HL-60 (cell line): ENCODE measurements at regions not wholly inside any gene's neighbourhood (a gene's known extent, or its start where the extent isn't known, plus 50 kb on each side); places are given as distances from the start of the nearest gene placed in this dataset.

Source experiments
- DNase-seq, 2 experiments: peaks; one replicate each; pipeline ENCODE4 v3.0.0-alpha.2; 2010 to 2020; ENCODE audit warnings: low read depth in 1 of 2, low spot score in 1 of 2
- H3K27ac ChIP-seq: fragments of 250-450 bp; sonication (Bioruptor Pico); replicated peaks from 2 replicates; pipeline ENCODE4 v1.5.1; 2020; ENCODE audit warnings: mild to moderate bottlenecking, moderate library complexity
- H3K27me3 ChIP-seq: fragments of 250-450 bp; sonication (Bioruptor Pico); 2 replicates; pipeline ENCODE4 v1.5.1; 2021; ENCODE audit warnings: mild to moderate bottlenecking, moderate library complexity; ENCODE audit not compliant: insufficient read depth, poor library complexity, severe bottlenecking
- H3K4me3 ChIP-seq: replicated peaks from 2 replicates; pipeline ENCODE4 v1.5.1; 2011; ENCODE audit warnings: mild to moderate bottlenecking, control low read depth, low read length; ENCODE audit not compliant: insufficient read depth
- GABPA ChIP-seq: IDR thresholded peaks from 2 replicates; pipeline ENCODE4 v1.6.1; 2012; ENCODE audit warnings: low read depth
- POLR2AphosphoS5 ChIP-seq: IDR thresholded peaks from 2 replicates; pipeline ENCODE4 v1.6.1; 2012; ENCODE audit warnings: low read depth
- SPI1 ChIP-seq: IDR thresholded peaks from 2 replicates; pipeline ENCODE4 v1.6.1; 2012; ENCODE audit warnings: low read depth, mild to moderate bottlenecking, borderline replicate concordance
- TF ChIP-seq, protein P1 (sequence below): IDR thresholded peaks from one replicate; pipeline ENCODE4 v1.5.1; 2011; ENCODE audit warnings: low read length, control low read depth, inconsistent platforms; ENCODE audit not compliant: insufficient read depth
- TF ChIP-seq, protein P2 (sequence below): IDR thresholded peaks from 2 replicates; pipeline ENCODE4 v1.6.1; 2012; ENCODE audit warnings: low read depth; ENCODE audit not compliant: insufficient replicate concordance

- Histone ChIP-seq H3K27me3 (peaks cover 3% of the 10 kb centered on the region), H3K27ac (no peak overlapping the region), H3K4me3 (no peak overlapping the region)
- no peak for TF ChIP-seq GABPA
- TF ChIP-seq SPI1 = no peak
- TF ChIP-seq POLR2AphosphoS5 = no peak
- TF ChIP-seq, protein P1, sequence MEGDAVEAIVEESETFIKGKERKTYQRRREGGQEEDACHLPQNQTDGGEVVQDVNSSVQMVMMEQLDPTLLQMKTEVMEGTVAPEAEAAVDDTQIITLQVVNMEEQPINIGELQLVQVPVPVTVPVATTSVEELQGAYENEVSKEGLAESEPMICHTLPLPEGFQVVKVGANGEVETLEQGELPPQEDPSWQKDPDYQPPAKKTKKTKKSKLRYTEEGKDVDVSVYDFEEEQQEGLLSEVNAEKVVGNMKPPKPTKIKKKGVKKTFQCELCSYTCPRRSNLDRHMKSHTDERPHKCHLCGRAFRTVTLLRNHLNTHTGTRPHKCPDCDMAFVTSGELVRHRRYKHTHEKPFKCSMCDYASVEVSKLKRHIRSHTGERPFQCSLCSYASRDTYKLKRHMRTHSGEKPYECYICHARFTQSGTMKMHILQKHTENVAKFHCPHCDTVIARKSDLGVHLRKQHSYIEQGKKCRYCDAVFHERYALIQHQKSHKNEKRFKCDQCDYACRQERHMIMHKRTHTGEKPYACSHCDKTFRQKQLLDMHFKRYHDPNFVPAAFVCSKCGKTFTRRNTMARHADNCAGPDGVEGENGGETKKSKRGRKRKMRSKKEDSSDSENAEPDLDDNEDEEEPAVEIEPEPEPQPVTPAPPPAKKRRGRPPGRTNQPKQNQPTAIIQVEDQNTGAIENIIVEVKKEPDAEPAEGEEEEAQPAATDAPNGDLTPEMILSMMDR = no peak
- TF ChIP-seq, protein P2, sequence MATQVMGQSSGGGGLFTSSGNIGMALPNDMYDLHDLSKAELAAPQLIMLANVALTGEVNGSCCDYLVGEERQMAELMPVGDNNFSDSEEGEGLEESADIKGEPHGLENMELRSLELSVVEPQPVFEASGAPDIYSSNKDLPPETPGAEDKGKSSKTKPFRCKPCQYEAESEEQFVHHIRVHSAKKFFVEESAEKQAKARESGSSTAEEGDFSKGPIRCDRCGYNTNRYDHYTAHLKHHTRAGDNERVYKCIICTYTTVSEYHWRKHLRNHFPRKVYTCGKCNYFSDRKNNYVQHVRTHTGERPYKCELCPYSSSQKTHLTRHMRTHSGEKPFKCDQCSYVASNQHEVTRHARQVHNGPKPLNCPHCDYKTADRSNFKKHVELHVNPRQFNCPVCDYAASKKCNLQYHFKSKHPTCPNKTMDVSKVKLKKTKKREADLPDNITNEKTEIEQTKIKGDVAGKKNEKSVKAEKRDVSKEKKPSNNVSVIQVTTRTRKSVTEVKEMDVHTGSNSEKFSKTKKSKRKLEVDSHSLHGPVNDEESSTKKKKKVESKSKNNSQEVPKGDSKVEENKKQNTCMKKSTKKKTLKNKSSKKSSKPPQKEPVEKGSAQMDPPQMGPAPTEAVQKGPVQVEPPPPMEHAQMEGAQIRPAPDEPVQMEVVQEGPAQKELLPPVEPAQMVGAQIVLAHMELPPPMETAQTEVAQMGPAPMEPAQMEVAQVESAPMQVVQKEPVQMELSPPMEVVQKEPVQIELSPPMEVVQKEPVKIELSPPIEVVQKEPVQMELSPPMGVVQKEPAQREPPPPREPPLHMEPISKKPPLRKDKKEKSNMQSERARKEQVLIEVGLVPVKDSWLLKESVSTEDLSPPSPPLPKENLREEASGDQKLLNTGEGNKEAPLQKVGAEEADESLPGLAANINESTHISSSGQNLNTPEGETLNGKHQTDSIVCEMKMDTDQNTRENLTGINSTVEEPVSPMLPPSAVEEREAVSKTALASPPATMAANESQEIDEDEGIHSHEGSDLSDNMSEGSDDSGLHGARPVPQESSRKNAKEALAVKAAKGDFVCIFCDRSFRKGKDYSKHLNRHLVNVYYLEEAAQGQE = no peak
- no peak for DNase-seq
These were observed 227.8 kb upstream of the BMPER start for GRCh38 chr7:33677556-33677955.

GRCh38 chr7:33678569-33679335 lies 226.6 kb upstream of the BMPER start:
- DNase-seq = no peak
- Histone ChIP-seq H3K27me3 (peaks cover 3% of the 10 kb centered on the region), H3K27ac (no peak overlapping the region), H3K4me3 (no peak overlapping the region)
- TF ChIP-seq SPI1 = no peak
- TF ChIP-seq, protein P1 = no peak
- no peak for TF ChIP-seq POLR2AphosphoS5
- no peak for TF ChIP-seq GABPA
- TF ChIP-seq, protein P2 = no peak

DNA sequence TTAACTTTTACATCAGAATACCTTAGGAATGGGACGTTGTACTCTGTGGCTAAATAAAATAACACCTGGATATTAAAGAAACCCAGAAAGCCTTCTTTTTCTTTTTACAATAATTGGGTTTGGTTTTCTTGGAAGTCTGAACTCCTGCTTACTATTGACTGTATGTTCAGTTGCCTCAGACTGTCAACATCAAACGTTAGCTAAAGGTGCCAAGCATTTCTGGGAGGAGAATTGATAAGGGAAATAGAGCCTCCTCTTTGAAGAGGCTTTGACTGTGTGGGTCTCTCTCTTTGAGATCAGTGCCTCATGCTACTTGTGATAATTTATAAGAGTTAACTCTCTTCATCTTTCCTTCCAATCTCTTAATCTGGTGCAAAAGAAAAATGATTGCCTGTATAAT lies 224.7 kb upstream of the BMPER start:
- Histone ChIP-seq H3K4me3 (no peak overlapping the region), H3K27ac (no peak overlapping the region), H3K27me3 (no peaks in the 10 kb centered on the region)
- TF ChIP-seq, protein P2 = no peak
- TF ChIP-seq, protein P1 = no peak
- TF ChIP-seq POLR2AphosphoS5 (no peak), SPI1 (no peak), GABPA (no peak)
- DNase-seq = no peak
